IMR-90 (cell line): ENCODE measurements at regions not wholly inside any gene's neighbourhood (a gene's known extent, or its start where the extent isn't known, plus 50 kb on each side); places are given as distances from the start of the nearest gene placed in this dataset.

Experiments
- ATAC-seq: fragments of 200-7000 bp; cut with Tn5 transposase; 2 replicates; pipeline ENCODE4 v1.9.1; 2020; ENCODE audit warnings: low read depth, mild to moderate bottlenecking, moderate library complexity
- BruUV-seq: library from RNA; stranded (reverse); fragments of 400-500 nt; replicated peaks from 2 replicates; lab custom pipeline; 2021; lab: Mats Ljungman, UMichigan
- CTCF ChIA-PET: fragments of 300-600 bp; formaldehyde crosslinking; extraction: SDS; loops from one replicate; lab custom pipeline; 2021; ENCODE audit warnings: antibody characterized with exemption; lab: Yijun Ruan, JAX
- POLR2A ChIA-PET: fragments of 300-600 bp; sonication (Branson Sonifier 250); formaldehyde crosslinking; loops from one replicate; lab custom pipeline; 2022; ENCODE audit warnings: antibody characterized with exemption; ENCODE audit not compliant: unreplicated experiment; lab: Charles Lee
- DNase-seq: peaks from one replicate; pipeline ENCODE4 v3.0.0; 2013
- H2AFZ ChIP-seq: replicated peaks from 2 replicates; pipeline ENCODE3; 2013; ENCODE audit warnings: low read length, mild to moderate bottlenecking; ENCODE audit not compliant: poor library complexity
- H2AK5ac ChIP-seq: 2 replicates; pipeline ENCODE4 v1.6.1; 2013; ENCODE audit warnings: low read depth, low read length, inconsistent platforms
- H2AK9ac ChIP-seq: replicated peaks from 2 replicates; pipeline ENCODE3; 2013; ENCODE audit warnings: mild to moderate bottlenecking, low read depth, low read length, moderate library complexity; ENCODE audit not compliant: poor library complexity
- H2BK120ac ChIP-seq: 2 replicates; pipeline ENCODE4 v1.6.1; 2013; ENCODE audit warnings: low read depth, low read length, inconsistent platforms
- H2BK15ac ChIP-seq: 3 replicates; pipeline ENCODE4 v1.6.1; 2013; ENCODE audit warnings: low read depth, low read length, inconsistent platforms
- H2BK20ac ChIP-seq: 2 replicates; pipeline ENCODE4 v1.6.1; 2013; ENCODE audit warnings: low read depth, mild to moderate bottlenecking, inconsistent platforms, low read length, moderate library complexity
- H2BK5ac ChIP-seq: 2 replicates; pipeline ENCODE4 v1.6.1; 2013; ENCODE audit warnings: mild to moderate bottlenecking, low read depth, low read length, inconsistent platforms; ENCODE audit not compliant: poor library complexity, severe bottlenecking
- H3K14ac ChIP-seq: replicated peaks from 2 replicates; pipeline ENCODE4 v1.6.1; 2013; ENCODE audit warnings: low read depth, low read length, inconsistent platforms
- H3K18ac ChIP-seq: 2 replicates; pipeline ENCODE4 v1.6.1; 2013; ENCODE audit warnings: low read depth, low read length, control low read depth
- H3K23ac ChIP-seq: 2 replicates; pipeline ENCODE4 v1.6.1; 2013; ENCODE audit warnings: low read depth, low read length, inconsistent platforms
- H3K27ac ChIP-seq: 2 replicates; pipeline ENCODE4 v1.5.1; 2013; ENCODE audit warnings: mild to moderate bottlenecking, control low read depth, low read length; ENCODE audit not compliant: insufficient read depth
- H3K27me3 ChIP-seq: 2 replicates; pipeline ENCODE4 v1.6.1; 2013; ENCODE audit warnings: low read length; ENCODE audit not compliant: control insufficient read depth, insufficient read depth
- H3K36me3 ChIP-seq: 2 replicates; pipeline ENCODE4 v1.6.1; 2013; ENCODE audit warnings: low read length, mixed read lengths; ENCODE audit not compliant: control insufficient read depth, insufficient read depth
- H3K4ac ChIP-seq: 2 replicates; pipeline ENCODE4 v1.6.1; 2013; ENCODE audit warnings: low read depth, low read length, inconsistent platforms
- H3K4me1 ChIP-seq: 2 replicates; pipeline ENCODE4 v1.6.1; 2013; ENCODE audit warnings: low read length, mixed read lengths; ENCODE audit not compliant: control insufficient read depth, insufficient read depth
- H3K4me2 ChIP-seq: 2 replicates; pipeline ENCODE4 v1.6.1; 2013; ENCODE audit warnings: low read depth, mild to moderate bottlenecking, control low read depth, low read length, moderate library complexity
- H3K4me3 ChIP-seq: 2 replicates; pipeline ENCODE4 v1.5.1; 2013; ENCODE audit warnings: low read depth, mild to moderate bottlenecking, control low read depth, low read length, moderate library complexity; ENCODE audit not compliant: insufficient read depth
- H3K56ac ChIP-seq: 2 replicates; pipeline ENCODE4 v1.6.1; 2013; ENCODE audit warnings: low read length, inconsistent platforms; ENCODE audit not compliant: insufficient read depth; ENCODE audit errors: extremely low read depth
- H3K79me1 ChIP-seq, 2 experiments: 2 replicates each; pipeline ENCODE4 v1.6.1; 2013; ENCODE audit warnings: low read length in 2 of 2, inconsistent platforms in 1 of 2, low read depth in 1 of 2
- H3K9ac ChIP-seq: 2 replicates; pipeline ENCODE4 v1.6.1; 2013; ENCODE audit warnings: low read depth, low read length, control low read depth
- H3K9me1 ChIP-seq: 2 replicates; pipeline ENCODE4 v1.6.1; 2013; ENCODE audit warnings: low read length, inconsistent platforms; ENCODE audit not compliant: insufficient read depth
- H3K9me3 ChIP-seq: 2 replicates; pipeline ENCODE4 v1.6.1; 2013; ENCODE audit warnings: low read length; ENCODE audit not compliant: control insufficient read depth, insufficient read depth
- H4K20me1 ChIP-seq: 2 replicates; pipeline ENCODE4 v1.6.1; 2013; ENCODE audit warnings: low read length, inconsistent platforms; ENCODE audit not compliant: insufficient read depth
- H4K5ac ChIP-seq: 2 replicates; pipeline ENCODE4 v1.6.1; 2013; ENCODE audit warnings: mild to moderate bottlenecking, low read depth, low read length, control low read depth
- H4K8ac ChIP-seq, 2 experiments: 2 replicates each; pipeline ENCODE4 v1.6.1; 2013; ENCODE audit warnings: low read depth in 2 of 2, low read length in 2 of 2, control low read depth in 1 of 2, inconsistent platforms in 1 of 2
- H4K91ac ChIP-seq: 2 replicates; pipeline ENCODE4 v1.6.1; 2013; ENCODE audit warnings: low read depth, low read length, inconsistent platforms; ENCODE audit not compliant: insufficient read depth
- BHLHE40 ChIP-seq: fragments of 150-350 bp; IDR thresholded peaks from 2 replicates; pipeline ENCODE4 v1.6.1; 2016; ENCODE audit warnings: mild to moderate bottlenecking, low read depth, low read length
- CEBPB ChIP-seq: IDR thresholded peaks from 2 replicates; pipeline ENCODE4 v1.6.1; 2012; ENCODE audit warnings: low read depth, low read length, improper control_type of control experiment
- CHD1 ChIP-seq: IDR thresholded peaks from 2 replicates; pipeline ENCODE4 v1.6.1; 2012; ENCODE audit warnings: low read depth, low read length, improper control_type of control experiment
- CTCF ChIP-seq: conservative IDR thresholded peaks from 2 replicates; pipeline ENCODE4 v1.5.1; 2012; ENCODE audit warnings: mild to moderate bottlenecking, low read depth, low read length, improper control_type of control experiment
- ELK1 ChIP-seq: fragments of 150-350 bp; IDR thresholded peaks from 2 replicates; pipeline ENCODE4 v1.6.1; 2016; ENCODE audit warnings: low read depth, mild to moderate bottlenecking, low read length, moderate library complexity, borderline replicate concordance
- FOS ChIP-seq: fragments of 150-350 bp; IDR thresholded peaks from 2 replicates; pipeline ENCODE4 v1.6.1; 2016; ENCODE audit warnings: low read depth, low read length
- MAFK ChIP-seq: IDR thresholded peaks from 2 replicates; pipeline ENCODE4 v1.6.1; 2012; ENCODE audit warnings: low read depth, low read length, improper control_type of control experiment
- MAZ ChIP-seq: IDR thresholded peaks from 2 replicates; pipeline ENCODE4 v1.6.1; 2012; ENCODE audit warnings: low read depth, mild to moderate bottlenecking, low read length, improper control_type of control experiment, moderate library complexity, borderline replicate concordance
- MXI1 ChIP-seq: IDR thresholded peaks from 2 replicates; pipeline ENCODE4 v1.6.1; 2012; ENCODE audit warnings: low read depth, mild to moderate bottlenecking, low read length, moderate library complexity, borderline replicate concordance
- NFE2L2 ChIP-seq: fragments of 150-350 bp; IDR thresholded peaks from 2 replicates; pipeline ENCODE4 v1.6.1; 2016; ENCODE audit warnings: low read depth, mild to moderate bottlenecking, low read length
- POLR2A ChIP-seq: IDR thresholded peaks from 2 replicates; pipeline ENCODE4 v1.6.1; 2012; ENCODE audit warnings: mild to moderate bottlenecking, low read depth, low read length
- RAD21 ChIP-seq: IDR thresholded peaks from 2 replicates; pipeline ENCODE4 v1.6.1; 2012; ENCODE audit warnings: low read length, improper control_type of control experiment
- RCOR1 ChIP-seq: IDR thresholded peaks from 2 replicates; pipeline ENCODE4 v1.6.1; 2012; ENCODE audit warnings: mild to moderate bottlenecking, low read length, improper control_type of control experiment; ENCODE audit not compliant: insufficient replicate concordance
- RFX5 ChIP-seq: IDR thresholded peaks from 2 replicates; pipeline ENCODE4 v1.8.0; 2012; ENCODE audit warnings: low read depth, mild to moderate bottlenecking, low read length, moderate library complexity
- SMC3 ChIP-seq: fragments of 150-350 bp; IDR thresholded peaks from 2 replicates; pipeline ENCODE4 v1.6.1; 2016; ENCODE audit warnings: low read depth, mild to moderate bottlenecking, antibody characterized with exemption, low read length, moderate library complexity
- USF2 ChIP-seq: fragments of 150-350 bp; IDR thresholded peaks from 2 replicates; pipeline ENCODE4 v1.6.1; 2017; ENCODE audit warnings: mild to moderate bottlenecking, antibody characterized with exemption, low read length, low read depth
- dilution Hi-C: fragments of 300-500 bp; cut with HindIII; formaldehyde crosslinking; loops from one replicate; pipeline ENCODE4 v1.14.3; 2018; ENCODE audit warnings: low sequenced_read_pairs; ENCODE audit not compliant: unreplicated experiment
- in situ Hi-C: fragments of 300-500 bp; cut with MboI; formaldehyde crosslinking; loops from 3 replicates; pipeline ENCODE4 v1.14.3; 2019; ENCODE audit warnings: low sequenced_read_pairs, inconsistent platforms, mixed read lengths
- intact Hi-C: fragments of 100-400 bp; cut with micrococcal nuclease; formaldehyde crosslinking; loops from 2 replicates; pipeline ENCODE4 v1.10.0; 2022

- no peak overlapping the region for H2BK15ac ChIP-seq
- peaks cover 0 to 6% of the 10 kb centered on the region in 2 experiments; a peak in 2 of 4 replicates for H3K79me1 ChIP-seq
- H3K23ac ChIP-seq, result no peak overlapping the region
- H2AFZ ChIP-seq, result no peak overlapping the region
- H2BK120ac ChIP-seq, result no peak overlapping the region
- H2AK5ac ChIP-seq, result no peak overlapping the region
- peaks cover 5% of the 10 kb centered on the region; the same call in 1 of the 2 replicates for H3K9me1 ChIP-seq
- dilution Hi-C loops (no loop called here), in situ Hi-C loops (no loop called here), intact Hi-C loops (no loop called here)
- H2AK9ac ChIP-seq, result no peak overlapping the region
- no peaks in the 10 kb centered on the region for H3K9me3 ChIP-seq
- no peak overlapping the region for H2BK5ac ChIP-seq
- CTCF ChIA-PET, result interaction anchor here (0.9 kb wide), 1 partner anchor 9 kb away, joined by 10 read pairs; no protein-coding TSS in a partner anchor
- no peak overlapping the region for H3K4ac ChIP-seq
- ATAC-seq (peak; percentile 29; the same call in 1 of the 2 replicates), DNase-seq (peak; percentile 43)
- no peak overlapping the region for H3K4me3 ChIP-seq
- H3K4me1 ChIP-seq, result no peaks in the 10 kb centered on the region
- no peak overlapping the region for H4K8ac ChIP-seq
- no TSS peak for BruUV-seq
- no peak overlapping the region for H3K9ac ChIP-seq
- no peak overlapping the region for H2BK20ac ChIP-seq
- no peak overlapping the region for H3K4me2 ChIP-seq
- no peak overlapping the region for H3K14ac ChIP-seq
- no peaks in the 10 kb centered on the region for H3K27me3 ChIP-seq
- H4K20me1 ChIP-seq, result no peaks in the 10 kb centered on the region
- H3K27ac ChIP-seq, result no peak overlapping the region
- no peak overlapping the region for H3K18ac ChIP-seq
- no peak overlapping the region for H4K91ac ChIP-seq
- POLR2A ChIA-PET, result no interaction called here
- H3K36me3 ChIP-seq, result no peaks in the 10 kb centered on the region
- H3K56ac ChIP-seq, result no peak overlapping the region
- no peak overlapping the region for H4K5ac ChIP-seq
- no peak for TF ChIP-seq POLR2A
- TF ChIP-seq CHD1, result no peak
- no peak for TF ChIP-seq MAZ
- no peak for TF ChIP-seq MXI1
- TF ChIP-seq SMC3, result no peak
- no peak for TF ChIP-seq NFE2L2
- no peak for TF ChIP-seq MAFK
- TF ChIP-seq CEBPB, result no peak
- TF ChIP-seq RCOR1, result no peak
- TF ChIP-seq ELK1, result no peak
- TF ChIP-seq FOS, result no peak
- no peak for TF ChIP-seq BHLHE40
- no peak for TF ChIP-seq RAD21
- TF ChIP-seq CTCF, result no peak
- TF ChIP-seq USF2, result no peak
- TF ChIP-seq RFX5, result no peak
Observed at GRCh38 chr14:35223927-35224326, 68.3 kb upstream of the PSMA6 start.
